ENCODE measurements at regions not wholly inside any gene's neighbourhood (a gene's known extent, or its start where the extent isn't known, plus 50 kb on each side); places are given as distances from the start of the nearest gene placed in this dataset.

GRCh38 chr2:116580209-116580608, 1234.3 kb upstream of the DDX18 start:
- no peaks in the 10 kb centered on the region for H3K36me3 ChIP-seq
- H3K4me3 ChIP-seq, result no peak overlapping the region
- DNase-seq (ENCODE audit: low spot score in 2 of 2), result no peak
- intact Hi-C loops (cut with DNase I; ENCODE audit: low total_unique reads), result no loop called here
- no peaks in the 10 kb centered on the region for H3K9me3 ChIP-seq
- no peaks in the 10 kb centered on the region for H3K27me3 ChIP-seq
- no peak for TF ChIP-seq POLR2AphosphoS5 (IDR thresholded peaks at IDR 0.05)
- no peak for TF ChIP-seq POLR2A (IDR thresholded peaks at IDR 0.05)
- TF ChIP-seq CTCF (IDR thresholded peaks at IDR 0.05), result no peak
- no peak overlapping the region for H3K27ac ChIP-seq
- H3K4me1 ChIP-seq, result no peaks in the 10 kb centered on the region

- no peaks in the 10 kb centered on the region for H3K27me3 ChIP-seq
- no peaks in the 10 kb centered on the region for H3K36me3 ChIP-seq
- no peak for TF ChIP-seq CTCF (IDR thresholded peaks at IDR 0.05)
- H3K4me1 ChIP-seq, result no peaks in the 10 kb centered on the region
- DNase-seq (ENCODE audit: low spot score in 2 of 2), result no peak
- no peak overlapping the region for H3K27ac ChIP-seq
- intact Hi-C loops (cut with DNase I; ENCODE audit: low total_unique reads), result no loop called here
- H3K4me3 ChIP-seq, result no peak overlapping the region
- no peaks in the 10 kb centered on the region for H3K9me3 ChIP-seq
These were observed 1231.6 kb upstream of the DDX18 start for GRCh38 chr2:116582850-116583249.

- TF ChIP-seq POLR2AphosphoS5 (IDR thresholded peaks at IDR 0.05) (no peak), CTCF (IDR thresholded peaks at IDR 0.05) (no peak), POLR2A (IDR thresholded peaks at IDR 0.05) (no peak)
- Histone ChIP-seq H3K27me3 (no peaks in the 10 kb centered on the region), H3K27ac (no peak overlapping the region), H3K9me3 (peaks cover 0 to 10% of the 10 kb centered on the region in 2 donors), H3K4me3 (no peak overlapping the region), H3K4me1 (no peaks in the 10 kb centered on the region), H3K36me3 (no peaks in the 10 kb centered on the region)
- no peak for DNase-seq (ENCODE audit: low spot score in 2 of 2)
- intact Hi-C loops (cut with DNase I; ENCODE audit: low total_unique reads), result no loop called here
These were observed 1228.7 kb upstream of the DDX18 start for GRCh38 chr2:116585669-116586327.

GRCh38 chr2:116586328-116586689, 1228.2 kb upstream of the DDX18 start:
- intact Hi-C loops (cut with DNase I; ENCODE audit: low total_unique reads), result no loop called here
- no peaks in the 10 kb centered on the region for H3K36me3 ChIP-seq

More at GRCh38 chr2:116586328-116586689, 1228.2 kb upstream of the DDX18 start:
- DNase-seq (ENCODE audit: low spot score in 2 of 2), result no peak
- Histone ChIP-seq H3K4me1 (no peaks in the 10 kb centered on the region), H3K27me3 (no peaks in the 10 kb centered on the region), H3K4me3 (no peak overlapping the region), H3K9me3 (peaks cover 0 to 10% of the 10 kb centered on the region in 2 donors), H3K27ac (no peak overlapping the region)
- TF ChIP-seq CTCF (IDR thresholded peaks at IDR 0.05), result no peak
- TF ChIP-seq POLR2A (IDR thresholded peaks at IDR 0.05), result no peak
- TF ChIP-seq POLR2AphosphoS5 (IDR thresholded peaks at IDR 0.05), result no peak

Data from breast epithelium (tissue), 4 donors.